B cell (primary cell): ENCODE measurements at regions not wholly inside any gene's neighbourhood (a gene's known extent, or its start where the extent isn't known, plus 50 kb on each side); places are given as distances from the start of the nearest gene placed in this dataset.

ENCODE experiments used
- EZH2 ChIP-seq: IDR thresholded peaks from 2 replicates; pipeline ENCODE4 v1.6.1; 2012; ENCODE audit warnings: borderline replicate concordance, low read depth, mild to moderate bottlenecking, moderate library complexity, low read length; ENCODE audit not compliant: insufficient read depth, poor library complexity, severe bottlenecking
- TF ChIP-seq, protein P1 (sequence below): fragments of 200-600 bp; IDR thresholded peaks from one replicate; pipeline ENCODE4 v1.8.0; 2022; ENCODE audit warnings: antibody characterized with exemption, mild to moderate bottlenecking

DNA sequence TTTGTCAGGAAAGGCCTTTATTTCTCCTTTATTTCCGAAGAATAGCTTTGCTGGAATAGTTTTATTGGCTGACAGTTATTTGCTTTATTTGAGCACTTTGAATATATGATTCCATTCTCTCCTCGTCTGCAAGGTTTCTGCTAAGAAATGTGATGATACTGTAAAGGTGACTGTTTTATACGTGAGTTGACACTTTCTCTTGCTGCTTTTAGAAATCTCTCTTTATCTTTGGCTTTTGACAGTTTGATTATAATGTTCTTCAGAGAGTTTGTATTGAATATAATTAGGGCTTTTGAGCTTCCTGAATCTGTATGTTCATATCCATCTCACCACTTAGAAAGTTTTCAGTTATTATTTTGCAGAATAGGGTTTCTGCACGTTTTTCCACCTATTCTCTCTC is 1003.7 kb upstream of the SLIT2 start:
- TF ChIP-seq, protein P1, sequence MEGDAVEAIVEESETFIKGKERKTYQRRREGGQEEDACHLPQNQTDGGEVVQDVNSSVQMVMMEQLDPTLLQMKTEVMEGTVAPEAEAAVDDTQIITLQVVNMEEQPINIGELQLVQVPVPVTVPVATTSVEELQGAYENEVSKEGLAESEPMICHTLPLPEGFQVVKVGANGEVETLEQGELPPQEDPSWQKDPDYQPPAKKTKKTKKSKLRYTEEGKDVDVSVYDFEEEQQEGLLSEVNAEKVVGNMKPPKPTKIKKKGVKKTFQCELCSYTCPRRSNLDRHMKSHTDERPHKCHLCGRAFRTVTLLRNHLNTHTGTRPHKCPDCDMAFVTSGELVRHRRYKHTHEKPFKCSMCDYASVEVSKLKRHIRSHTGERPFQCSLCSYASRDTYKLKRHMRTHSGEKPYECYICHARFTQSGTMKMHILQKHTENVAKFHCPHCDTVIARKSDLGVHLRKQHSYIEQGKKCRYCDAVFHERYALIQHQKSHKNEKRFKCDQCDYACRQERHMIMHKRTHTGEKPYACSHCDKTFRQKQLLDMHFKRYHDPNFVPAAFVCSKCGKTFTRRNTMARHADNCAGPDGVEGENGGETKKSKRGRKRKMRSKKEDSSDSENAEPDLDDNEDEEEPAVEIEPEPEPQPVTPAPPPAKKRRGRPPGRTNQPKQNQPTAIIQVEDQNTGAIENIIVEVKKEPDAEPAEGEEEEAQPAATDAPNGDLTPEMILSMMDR: no peak
- no peak for TF ChIP-seq EZH2
